Keratinocyte (primary cell): ENCODE measurements at regions not wholly inside any gene's neighbourhood (a gene's known extent, or its start where the extent isn't known, plus 50 kb on each side); places are given as distances from the start of the nearest gene placed in this dataset.

Source experiments
- EZH2 ChIP-seq: IDR thresholded peaks from one replicate; pipeline ENCODE4 v1.6.1; 2012; ENCODE audit warnings: inconsistent platforms, mild to moderate bottlenecking, low read length, moderate library complexity
- TF ChIP-seq, protein P1 (sequence below), 3 experiments: IDR thresholded peaks in 1 of 3; conservative IDR thresholded peaks in 1 of 3; optimal IDR thresholded peaks in 1 of 3; 2 replicates in 2 of 3; 3 replicates in 1 of 3; pipeline versions ENCODE3 to v1.5.1; 2011; ENCODE audit warnings: low read length in 3 of 3, mild to moderate bottlenecking in 3 of 3, moderate library complexity in 2 of 3, control low read depth in 1 of 3, inconsistent platforms in 1 of 3; ENCODE audit not compliant: insufficient read depth in 2 of 3; ENCODE audit errors: extremely low read depth in 1 of 3

DNA sequence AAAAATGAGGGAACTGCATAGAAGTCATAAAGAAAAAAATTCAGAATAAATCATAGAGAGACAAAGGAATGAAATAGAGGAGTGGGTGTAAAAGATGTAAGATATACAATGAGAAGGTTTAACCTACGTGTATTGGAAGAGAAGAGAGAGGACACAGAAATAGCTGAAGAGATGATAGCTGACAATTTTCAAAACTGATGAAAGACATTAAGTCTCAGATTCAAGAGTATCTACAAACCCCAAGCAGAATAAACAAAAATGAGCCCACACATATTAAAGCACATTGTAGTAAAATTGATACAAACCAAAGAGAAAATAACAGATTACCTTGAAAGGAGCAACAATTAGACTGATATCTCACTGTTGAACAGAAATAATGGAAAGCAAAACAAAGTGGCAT, 107.9 kb upstream of the PRNP start:
- TF ChIP-seq, protein P1, sequence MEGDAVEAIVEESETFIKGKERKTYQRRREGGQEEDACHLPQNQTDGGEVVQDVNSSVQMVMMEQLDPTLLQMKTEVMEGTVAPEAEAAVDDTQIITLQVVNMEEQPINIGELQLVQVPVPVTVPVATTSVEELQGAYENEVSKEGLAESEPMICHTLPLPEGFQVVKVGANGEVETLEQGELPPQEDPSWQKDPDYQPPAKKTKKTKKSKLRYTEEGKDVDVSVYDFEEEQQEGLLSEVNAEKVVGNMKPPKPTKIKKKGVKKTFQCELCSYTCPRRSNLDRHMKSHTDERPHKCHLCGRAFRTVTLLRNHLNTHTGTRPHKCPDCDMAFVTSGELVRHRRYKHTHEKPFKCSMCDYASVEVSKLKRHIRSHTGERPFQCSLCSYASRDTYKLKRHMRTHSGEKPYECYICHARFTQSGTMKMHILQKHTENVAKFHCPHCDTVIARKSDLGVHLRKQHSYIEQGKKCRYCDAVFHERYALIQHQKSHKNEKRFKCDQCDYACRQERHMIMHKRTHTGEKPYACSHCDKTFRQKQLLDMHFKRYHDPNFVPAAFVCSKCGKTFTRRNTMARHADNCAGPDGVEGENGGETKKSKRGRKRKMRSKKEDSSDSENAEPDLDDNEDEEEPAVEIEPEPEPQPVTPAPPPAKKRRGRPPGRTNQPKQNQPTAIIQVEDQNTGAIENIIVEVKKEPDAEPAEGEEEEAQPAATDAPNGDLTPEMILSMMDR (optimal IDR thresholded peaks at IDR 0.05 in 1 of 3, IDR thresholded peaks at IDR 0.05 in 1 of 3, conservative IDR thresholded peaks at IDR 0.05 in 1 of 3; ENCODE audit: extremely low read depth in 1 of 3, insufficient read depth in 2 of 3, low read length in 3 of 3), result no peak
- TF ChIP-seq EZH2, result no peak
